ENCODE measurements at regions not wholly inside any gene's neighbourhood (a gene's known extent, or its start where the extent isn't known, plus 50 kb on each side); places are given as distances from the start of the nearest gene placed in this dataset.

GRCh38 chr15:46265664-46266347 lies 631.0 kb downstream of the SQOR start:
- no peak overlapping the region for H2BK15ac ChIP-seq (ENCODE audit: low read depth, low read length)
- no peak overlapping the region for H3K18ac ChIP-seq (ENCODE audit: insufficient read length, low read depth, low read length)
- no CpG with 5 or more reads among the region's 3 CpGs for WGBS (ENCODE audit: extremely low coverage, insufficient read length, low lambda C conversion rate)
- H3K27ac ChIP-seq (ENCODE audit: insufficient read length, low read depth, low read length) = no peak overlapping the region
- no peaks in the 10 kb centered on the region; the same call in 1 of the 2 replicates for H3K27me3 Mint-ChIP-seq (ENCODE audit: low read depth)
- no peak overlapping the region for H2AK5ac ChIP-seq (ENCODE audit: insufficient read length, low read length)
- H2BK12ac ChIP-seq (ENCODE audit: insufficient read length, low read depth, low read length) = no peak overlapping the region
- no peak overlapping the region for H2AFZ ChIP-seq (ENCODE audit: low read length)
- no peak overlapping the region for H3T11ph ChIP-seq (ENCODE audit: low read length)
- H2BK20ac ChIP-seq (ENCODE audit: low read depth, low read length, poor library complexity, severe bottlenecking) = no peak overlapping the region
- no peak overlapping the region for H4K8ac ChIP-seq (replicated peaks; ENCODE audit: insufficient read length, low read depth, low read length)
- H3K36me3 Mint-ChIP-seq (ENCODE audit: insufficient read depth in 1 of 3, low read depth in 3 of 3) = no peaks in the 10 kb centered on the region
- peaks cover 0 to 4% of the 10 kb centered on the region in 2 experiments; a peak in 2 of 4 replicates for H3K4me1 Mint-ChIP-seq
- no peak overlapping the region for H3K9ac ChIP-seq (ENCODE audit: extremely low read depth, insufficient read length, low read length)
- no peaks in the 10 kb centered on the region for H3K9me3 ChIP-seq (ENCODE audit: control insufficient read depth, low read depth, low read length)
- no peaks in the 10 kb centered on the region for H3K4me1 ChIP-seq (ENCODE audit: insufficient read depth, low read length)
- no peaks in the 10 kb centered on the region for H3K27me3 ChIP-seq (ENCODE audit: insufficient read depth, low read length)
- no peaks in the 10 kb centered on the region for H4K20me1 ChIP-seq (ENCODE audit: control insufficient read depth, insufficient read depth, insufficient read length)
- H4K91ac ChIP-seq (ENCODE audit: insufficient read length, low read depth, low read length) = no peak overlapping the region
- no peaks in the 10 kb centered on the region for H3K79me1 ChIP-seq (ENCODE audit: insufficient read depth, low read depth, low read length, poor library complexity, severe bottlenecking)
- no peak overlapping the region for H2BK120ac ChIP-seq (ENCODE audit: low read depth, low read length, poor library complexity, severe bottlenecking)
- TF ChIP-seq CTCF (conservative IDR thresholded peaks at IDR 0.05) = no peak
- no peak overlapping the region for H3K4me2 ChIP-seq (ENCODE audit: insufficient read depth, insufficient read length, low read length)
- no peak overlapping the region for H4K5ac ChIP-seq (ENCODE audit: insufficient read length, low read depth, low read length)
- no peaks in the 10 kb centered on the region for H3K79me2 ChIP-seq (ENCODE audit: insufficient read depth, low read length)
- H3K27ac Mint-ChIP-seq = no peak overlapping the region
- no peak overlapping the region for H3K14ac ChIP-seq (ENCODE audit: insufficient read depth, low read length)
- DNase-seq = no peak
- H2BK5ac ChIP-seq (ENCODE audit: insufficient read length, low read length) = no peak overlapping the region
- no peak overlapping the region for H3K4me3 Mint-ChIP-seq
- H3K56ac ChIP-seq (ENCODE audit: insufficient read length, low read depth, low read length) = no peak overlapping the region
- no peak overlapping the region for H3K23ac ChIP-seq (ENCODE audit: insufficient read length, low read depth, low read length)
- no peak overlapping the region for H3K4ac ChIP-seq (ENCODE audit: low read depth, low read length)
- no peaks in the 10 kb centered on the region for H3K23me2 ChIP-seq (ENCODE audit: insufficient read length, low read depth, low read length, poor library complexity, severe bottlenecking)
- H3K9me3 Mint-ChIP-seq = no peaks in the 10 kb centered on the region; a peak in 1 of 5 replicates

All from H9 (cell line).